ENCODE measurements at regions not wholly inside any gene's neighbourhood (a gene's known extent, or its start where the extent isn't known, plus 50 kb on each side); places are given as distances from the start of the nearest gene placed in this dataset.

DNA sequence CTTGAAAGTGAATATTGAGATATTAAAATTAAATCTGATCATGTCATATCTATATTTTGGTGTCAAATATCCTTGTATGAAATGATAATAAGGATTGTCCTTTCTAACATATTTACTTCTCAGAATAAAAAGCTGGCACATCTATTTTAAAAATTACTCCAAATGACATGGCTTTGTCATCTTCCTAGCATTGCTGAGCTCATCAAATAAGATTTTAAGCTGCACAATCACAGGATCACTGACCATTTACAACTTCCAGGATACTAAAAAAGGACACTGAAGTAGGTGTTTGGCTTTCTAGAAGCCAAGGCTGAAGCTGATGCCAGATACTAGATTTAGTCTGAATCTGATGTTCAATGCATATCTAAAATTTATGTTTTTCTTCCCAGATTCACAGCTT, 351.1 kb downstream of the BMP4 start:
- Histone ChIP-seq H3K27ac (no peak overlapping the region), H3K36me3 (no peaks in the 10 kb centered on the region), H3K4me1 (no peaks in the 10 kb centered on the region), H3K27me3 (no peaks in the 10 kb centered on the region), H3K4me3 (no peak overlapping the region), H3K9me3 (no peaks in the 10 kb centered on the region)
- TF ChIP-seq, protein P1, sequence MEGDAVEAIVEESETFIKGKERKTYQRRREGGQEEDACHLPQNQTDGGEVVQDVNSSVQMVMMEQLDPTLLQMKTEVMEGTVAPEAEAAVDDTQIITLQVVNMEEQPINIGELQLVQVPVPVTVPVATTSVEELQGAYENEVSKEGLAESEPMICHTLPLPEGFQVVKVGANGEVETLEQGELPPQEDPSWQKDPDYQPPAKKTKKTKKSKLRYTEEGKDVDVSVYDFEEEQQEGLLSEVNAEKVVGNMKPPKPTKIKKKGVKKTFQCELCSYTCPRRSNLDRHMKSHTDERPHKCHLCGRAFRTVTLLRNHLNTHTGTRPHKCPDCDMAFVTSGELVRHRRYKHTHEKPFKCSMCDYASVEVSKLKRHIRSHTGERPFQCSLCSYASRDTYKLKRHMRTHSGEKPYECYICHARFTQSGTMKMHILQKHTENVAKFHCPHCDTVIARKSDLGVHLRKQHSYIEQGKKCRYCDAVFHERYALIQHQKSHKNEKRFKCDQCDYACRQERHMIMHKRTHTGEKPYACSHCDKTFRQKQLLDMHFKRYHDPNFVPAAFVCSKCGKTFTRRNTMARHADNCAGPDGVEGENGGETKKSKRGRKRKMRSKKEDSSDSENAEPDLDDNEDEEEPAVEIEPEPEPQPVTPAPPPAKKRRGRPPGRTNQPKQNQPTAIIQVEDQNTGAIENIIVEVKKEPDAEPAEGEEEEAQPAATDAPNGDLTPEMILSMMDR (IDR thresholded peaks at IDR 0.05), result no peak
- intact Hi-C loops (cut with DNase I), result no loop called here
- DNase-seq (no peak), ATAC-seq (no peak)

DNA sequence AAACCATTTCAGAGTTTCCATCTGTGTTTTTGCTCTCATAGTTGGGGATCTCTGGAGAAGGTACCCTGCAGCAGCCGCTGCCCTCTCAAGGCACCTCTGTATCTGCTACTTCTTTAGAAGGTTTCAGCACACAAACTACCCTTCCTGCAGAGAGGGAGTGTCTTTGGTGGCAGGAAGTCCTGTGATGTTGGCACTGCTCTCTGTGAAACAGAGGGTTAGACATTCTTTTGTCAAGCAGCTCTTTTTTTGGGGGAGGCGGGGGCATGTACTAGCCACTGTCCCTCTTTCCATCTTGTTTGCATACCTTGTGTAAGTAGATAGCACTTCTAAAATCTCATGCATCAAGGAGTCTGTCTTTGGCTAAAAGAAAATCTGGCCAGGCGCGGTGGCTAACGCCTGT, 352.6 kb downstream of the BMP4 start:
- DNase-seq (no peak), ATAC-seq (no peak)
- Histone ChIP-seq H3K27me3 (no peaks in the 10 kb centered on the region), H3K4me1 (no peaks in the 10 kb centered on the region), H3K4me3 (no peak overlapping the region), H3K9me3 (no peaks in the 10 kb centered on the region), H3K27ac (no peak overlapping the region), H3K36me3 (no peaks in the 10 kb centered on the region)
- intact Hi-C loops (cut with DNase I), result no loop called here
- TF ChIP-seq, protein P1 (IDR thresholded peaks at IDR 0.05), result no peak

DNA sequence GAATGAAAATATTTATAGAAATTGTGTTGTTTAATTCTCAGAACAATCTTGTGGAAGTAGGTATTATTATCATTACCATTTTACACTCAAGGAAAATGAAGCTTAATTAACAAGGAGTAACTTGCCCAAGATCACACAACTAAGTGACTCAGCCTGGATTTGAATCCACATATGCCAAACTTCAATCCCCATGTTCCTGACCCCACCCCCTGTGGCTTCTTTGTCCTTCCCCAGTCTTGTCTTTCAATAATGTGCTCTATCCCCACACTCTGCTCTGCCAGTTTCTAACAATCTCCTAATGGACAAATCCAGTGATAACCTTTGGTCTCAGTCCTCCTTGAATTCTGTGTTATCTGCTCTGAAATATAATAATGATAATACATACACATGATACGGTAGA, 355.2 kb downstream of the BMP4 start:
- ATAC-seq (no peak), DNase-seq (no peak)
- no peak overlapping the region for H3K27ac ChIP-seq
- no peaks in the 10 kb centered on the region for H3K9me3 ChIP-seq
- intact Hi-C loops (cut with DNase I), result no loop called here
- no peaks in the 10 kb centered on the region for H3K4me1 ChIP-seq
- TF ChIP-seq, protein P1 (IDR thresholded peaks at IDR 0.05), result no peak
- H3K4me3 ChIP-seq, result no peak overlapping the region
- no peaks in the 10 kb centered on the region for H3K27me3 ChIP-seq
- no peaks in the 10 kb centered on the region for H3K36me3 ChIP-seq

DNA sequence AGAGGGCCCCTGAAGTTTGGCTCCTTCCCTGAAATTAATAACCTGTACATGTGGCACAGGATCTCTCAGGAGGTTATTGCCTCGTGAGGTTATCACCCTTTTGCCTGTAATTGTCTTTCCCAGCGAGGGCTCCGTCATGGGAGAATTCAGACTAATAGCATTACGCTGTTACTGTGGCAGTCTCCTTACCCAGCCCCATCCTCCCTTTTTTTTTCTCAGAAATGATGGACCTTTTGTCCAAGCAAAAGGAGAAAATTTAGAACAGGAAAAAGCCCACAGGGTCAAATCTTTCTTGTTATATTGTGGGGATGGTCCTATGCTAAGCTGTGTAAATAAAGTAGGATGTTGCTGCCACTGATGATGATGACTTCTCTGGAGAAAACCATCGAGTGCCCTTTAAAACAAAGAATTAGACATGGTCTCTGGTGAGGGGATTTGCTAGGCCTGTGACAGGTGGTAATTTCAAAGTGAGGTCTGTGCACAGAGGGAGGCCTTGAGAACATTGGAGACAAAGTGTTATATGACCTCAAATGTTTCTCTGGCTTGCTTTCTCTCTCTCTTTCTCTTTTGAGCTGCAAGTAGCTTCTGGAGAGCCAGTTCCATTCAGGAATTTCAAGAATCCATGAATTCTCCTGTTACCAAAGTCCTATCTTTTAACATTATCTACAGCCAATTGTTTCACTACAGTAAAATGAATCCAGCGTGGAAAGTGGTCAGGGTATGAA, 357.2 kb downstream of the BMP4 start:
- Histone ChIP-seq H3K4me1 (no peaks in the 10 kb centered on the region), H3K36me3 (no peaks in the 10 kb centered on the region), H3K27ac (no peak overlapping the region), H3K9me3 (no peaks in the 10 kb centered on the region), H3K4me3 (no peak overlapping the region), H3K27me3 (no peaks in the 10 kb centered on the region)
- ATAC-seq (no peak), DNase-seq (no peak)
- intact Hi-C loops (cut with DNase I), result no loop called here
- TF ChIP-seq, protein P1 (IDR thresholded peaks at IDR 0.05), result no peak

DNA sequence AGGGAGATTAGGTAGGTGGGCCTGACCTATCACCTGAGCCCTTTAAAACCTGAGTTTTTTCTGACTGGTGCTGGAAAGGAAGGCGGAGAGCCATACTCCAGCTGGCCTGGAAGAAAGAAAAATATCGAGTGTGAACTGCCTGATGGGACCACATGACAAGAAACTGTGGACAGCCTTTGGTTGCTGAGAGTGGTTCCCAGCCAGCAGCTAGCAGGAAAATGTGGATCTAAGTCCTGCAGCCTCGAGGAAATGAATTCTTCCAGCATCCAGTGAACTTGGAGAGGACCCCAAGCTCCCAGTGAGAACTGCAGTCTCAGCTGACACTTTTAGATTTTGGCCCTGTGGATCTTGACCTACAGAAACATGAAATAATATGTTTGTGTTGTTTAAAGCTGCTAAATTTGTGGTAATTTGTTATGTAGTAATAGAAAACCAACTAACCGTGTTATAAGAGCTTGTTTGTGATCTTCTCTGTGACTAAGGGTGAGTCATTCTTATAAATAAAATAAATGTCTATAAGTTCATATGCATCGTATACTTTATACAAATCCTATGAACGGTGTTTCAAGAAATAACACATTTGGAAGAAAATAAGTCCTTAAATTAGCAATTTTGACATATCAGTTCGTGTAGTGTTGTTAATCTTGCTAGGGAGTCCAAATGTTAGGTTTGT, 359.6 kb downstream of the BMP4 start:
- Histone ChIP-seq H3K9me3 (no peaks in the 10 kb centered on the region), H3K27me3 (no peaks in the 10 kb centered on the region), H3K36me3 (no peaks in the 10 kb centered on the region), H3K4me3 (no peak overlapping the region), H3K27ac (no peak overlapping the region), H3K4me1 (no peaks in the 10 kb centered on the region)
- DNase-seq (no peak), ATAC-seq (no peak)
- TF ChIP-seq, protein P1 (IDR thresholded peaks at IDR 0.05), result no peak
- intact Hi-C loops (cut with DNase I), result no loop called here

All from upper lobe of right lung (tissue), 1 donor.